Amygdala (tissue), 56 donors: ENCODE measurements at regions not wholly inside any gene's neighbourhood (a gene's known extent, or its start where the extent isn't known, plus 50 kb on each side); places are given as distances from the start of the nearest gene placed in this dataset.

Experiments used
- DNase-seq, 56 donors: peaks; one replicate each; lab custom pipeline; 2025; lab: John Stamatoyannopoulos, UW

- no peak for DNase-seq
Measured at GRCh38 chr2:15731213-15731888, 139.7 kb downstream of the DDX1 start.

GRCh38 chr2:15731889-15732271 lies 140.2 kb downstream of the DDX1 start:
- DNase-seq = no peak

DNA sequence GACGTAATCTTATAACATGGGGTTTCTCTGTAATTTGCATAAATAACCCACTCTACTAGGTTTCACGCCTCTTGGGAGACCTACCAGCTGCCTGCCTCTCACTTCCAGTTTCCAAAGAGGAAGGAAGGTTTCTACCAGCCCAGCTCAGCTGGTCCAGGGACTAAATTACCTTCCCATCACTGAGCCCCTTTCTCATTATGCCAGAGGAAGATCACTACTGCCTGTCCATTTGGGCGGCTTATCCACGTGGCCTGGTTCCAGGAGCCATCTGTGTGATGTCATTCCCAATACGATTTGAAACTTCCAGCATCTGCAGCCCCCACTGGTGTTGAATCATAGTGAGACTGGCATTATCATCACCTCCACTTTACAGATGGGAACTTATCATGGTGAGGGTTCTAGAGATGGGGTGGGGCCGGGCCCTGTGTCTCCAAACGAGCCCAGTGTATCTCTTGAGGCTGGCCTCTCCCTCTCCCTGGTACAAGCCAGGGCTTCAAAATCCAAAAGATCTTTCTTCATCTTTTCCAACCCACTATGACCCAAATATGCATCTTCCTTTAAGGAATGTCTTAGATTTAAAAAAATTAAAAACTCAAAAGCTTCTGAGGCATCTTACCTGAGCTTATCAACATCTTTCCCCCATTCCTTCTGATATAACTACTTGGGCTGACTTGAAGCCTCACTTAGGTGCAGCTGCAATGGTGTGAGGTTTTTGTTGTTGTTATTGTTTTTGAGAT lies 140.8 kb downstream of the DDX1 start:
- DNase-seq = peak in 1 of 56 donors; percentile 31

GRCh38 chr2:15733867-15734673 lies 142.4 kb downstream of the DDX1 start:
- peak in 2 of 56 donors; percentile 20 to 22 for DNase-seq

GRCh38 chr2:15734674-15735483 lies 143.2 kb downstream of the DDX1 start:
- DNase-seq = peak in 4 of 56 donors; percentile 7 to 43 (median 20)

GRCh38 chr2:15735484-15736326 lies 144.0 kb downstream of the DDX1 start:
- DNase-seq = no peak

DNA sequence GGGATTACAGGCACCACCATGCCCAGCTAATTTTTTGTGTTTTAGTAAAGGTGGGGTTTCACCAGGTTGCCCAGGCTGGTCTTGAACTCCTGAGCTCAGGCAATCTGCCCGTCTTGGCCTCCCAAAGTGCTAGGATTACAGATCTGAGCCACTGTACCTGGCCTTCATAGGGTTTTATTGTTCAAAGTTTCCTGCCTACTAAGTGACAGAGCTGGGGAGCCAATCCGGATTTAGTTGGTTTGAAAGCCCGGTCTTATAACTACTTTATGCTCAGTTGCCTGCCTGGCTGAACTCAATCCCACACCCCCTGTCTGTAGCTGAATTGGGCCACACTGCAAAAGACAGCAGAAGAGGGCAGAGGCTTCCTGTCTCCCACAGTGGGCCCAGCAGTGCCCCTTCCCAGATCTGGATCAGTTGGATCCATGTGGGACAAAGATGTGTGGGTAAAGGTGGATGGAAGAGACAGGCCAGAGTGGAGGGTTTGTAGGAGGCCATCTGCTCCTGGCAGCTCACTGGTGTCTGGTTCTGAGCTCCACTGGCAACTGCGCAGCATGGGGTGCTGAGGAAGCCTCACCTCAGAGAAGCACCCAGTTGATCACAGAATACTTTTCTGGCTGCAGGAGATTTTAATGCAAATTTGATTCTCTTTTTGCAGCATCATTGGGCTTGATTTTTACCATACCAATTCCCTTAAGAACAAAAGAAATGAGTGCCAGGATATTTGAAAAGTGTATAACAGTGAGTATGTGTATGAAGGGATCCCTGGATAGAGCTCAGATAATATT lies 144.9 kb downstream of the DDX1 start:
- DNase-seq = no peak

DNA sequence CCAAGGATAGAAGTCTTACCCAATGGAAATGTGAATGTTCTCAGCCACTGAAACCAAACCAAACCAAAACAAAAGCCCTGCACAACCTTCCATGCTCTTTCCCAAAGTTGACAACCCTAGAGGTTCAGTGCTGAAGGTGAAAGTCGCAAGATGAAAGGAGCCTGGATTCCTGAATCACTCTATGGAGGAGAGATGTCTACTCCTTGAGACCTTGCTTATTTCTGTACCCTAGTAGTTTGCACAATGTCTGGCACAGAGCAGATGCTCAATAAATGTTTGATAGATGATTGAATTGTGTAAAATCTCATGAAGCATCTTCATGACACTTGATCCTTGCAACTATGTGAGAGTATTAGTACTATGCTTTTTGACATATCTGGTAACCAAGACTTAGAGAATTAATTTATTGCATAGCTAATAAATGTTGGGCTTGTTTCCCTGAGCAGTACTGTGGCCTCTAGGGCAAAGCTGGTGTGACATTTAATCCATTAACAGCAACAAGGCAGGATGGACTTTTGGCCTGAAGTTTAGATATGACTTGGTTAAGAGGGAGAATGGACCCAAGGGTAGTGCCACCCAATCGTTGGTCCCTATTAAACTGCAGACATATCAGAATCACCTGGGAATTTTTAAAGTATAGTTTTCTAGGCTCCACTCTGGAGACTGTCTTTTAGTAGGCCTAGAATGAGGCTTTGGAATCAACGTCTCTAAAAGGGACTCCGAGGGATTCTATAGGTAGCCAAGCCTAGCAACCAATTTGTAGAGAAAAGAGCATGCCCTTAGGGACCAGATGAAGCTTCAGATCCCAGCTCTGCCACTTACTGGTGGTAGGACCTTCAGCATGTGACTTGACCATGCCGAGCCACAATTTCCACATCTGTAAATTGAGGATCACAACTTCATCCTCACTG lies 145.9 kb downstream of the DDX1 start:
- DNase-seq = no peak

GRCh38 chr2:15738225-15738546 lies 146.5 kb downstream of the DDX1 start:
- no peak for DNase-seq

DNA sequence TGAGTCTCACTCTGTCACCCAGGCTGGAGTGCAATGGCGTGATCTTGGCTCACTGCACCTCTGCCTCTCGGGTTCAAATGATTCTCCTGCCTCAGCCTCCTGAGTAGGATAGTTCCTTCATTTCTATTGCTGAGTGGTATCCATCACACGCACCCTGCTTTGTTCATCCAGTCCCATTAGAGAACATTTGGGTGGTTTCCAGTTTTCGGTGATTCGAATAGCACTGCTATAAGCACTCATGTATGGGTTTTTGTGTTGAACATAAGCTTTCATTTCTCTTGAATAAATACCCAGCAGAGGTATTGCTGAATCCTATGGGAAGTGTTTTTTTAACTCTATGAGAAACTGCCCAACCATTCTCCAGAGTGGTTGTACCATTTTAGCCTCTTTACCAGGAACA lies 147.3 kb downstream of the DDX1 start:
- no peak for DNase-seq

- DNase-seq = no peak
Measured at GRCh38 chr2:15744820-15745219, 153.2 kb downstream of the DDX1 start.

DNA sequence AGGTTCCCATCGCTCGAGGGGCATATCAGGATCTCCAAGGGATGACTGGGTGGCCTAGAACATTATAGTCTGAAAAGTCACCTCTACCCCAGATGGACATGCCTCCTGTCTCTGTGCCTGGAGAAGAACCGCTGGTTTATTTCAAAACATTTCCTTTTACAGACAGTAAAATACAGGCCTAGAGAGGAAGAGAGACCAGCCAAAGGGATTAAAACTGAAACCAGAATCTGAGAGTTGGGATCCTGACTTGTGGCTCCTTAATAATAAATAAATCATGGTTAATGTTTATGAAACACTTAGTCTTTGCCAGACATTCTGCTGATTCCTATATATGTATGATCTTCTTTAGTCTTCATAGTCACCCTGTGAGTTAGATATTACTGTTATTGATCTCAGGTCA lies 153.7 kb downstream of the DDX1 start:
- no peak for DNase-seq

DNA sequence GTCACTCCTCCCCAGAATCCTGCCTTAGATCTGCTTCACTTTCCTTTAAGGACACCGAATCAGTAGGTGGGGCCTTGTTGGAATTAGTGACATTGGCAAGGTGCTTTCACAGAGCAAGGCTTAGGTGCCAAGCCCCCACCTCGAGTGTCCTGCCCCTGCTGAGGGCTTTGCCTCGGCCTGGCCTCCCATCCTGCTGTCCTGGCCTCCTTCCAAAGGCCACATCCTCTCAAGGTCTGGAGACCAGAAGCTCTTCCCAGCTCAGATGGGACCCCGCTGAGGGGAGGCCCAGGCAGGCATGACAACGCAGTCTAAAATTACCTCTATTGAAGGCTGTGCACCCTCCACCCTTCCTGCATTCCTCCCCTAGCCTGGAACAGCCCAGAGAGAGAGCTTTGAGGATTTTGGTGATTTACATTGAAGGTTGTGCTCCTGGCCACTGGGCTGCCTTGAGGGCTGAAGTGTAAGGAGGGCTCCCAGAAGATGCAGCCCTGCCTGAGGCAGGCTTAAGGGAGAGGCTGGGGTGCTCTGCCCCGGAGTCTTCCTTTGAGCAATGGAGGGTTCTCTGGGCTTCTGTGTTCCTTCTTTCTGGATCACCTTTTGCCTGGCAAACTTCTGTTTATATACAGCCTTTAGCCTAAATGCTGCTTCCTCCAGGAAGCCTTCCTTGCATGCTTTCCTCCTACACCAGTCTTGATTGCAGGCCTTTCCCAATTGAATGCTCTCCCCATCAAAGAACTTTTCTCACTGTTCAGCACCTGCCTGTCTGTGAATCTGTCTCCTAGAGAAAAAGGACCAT lies 154.4 kb downstream of the DDX1 start:
- no peak for DNase-seq

DNA sequence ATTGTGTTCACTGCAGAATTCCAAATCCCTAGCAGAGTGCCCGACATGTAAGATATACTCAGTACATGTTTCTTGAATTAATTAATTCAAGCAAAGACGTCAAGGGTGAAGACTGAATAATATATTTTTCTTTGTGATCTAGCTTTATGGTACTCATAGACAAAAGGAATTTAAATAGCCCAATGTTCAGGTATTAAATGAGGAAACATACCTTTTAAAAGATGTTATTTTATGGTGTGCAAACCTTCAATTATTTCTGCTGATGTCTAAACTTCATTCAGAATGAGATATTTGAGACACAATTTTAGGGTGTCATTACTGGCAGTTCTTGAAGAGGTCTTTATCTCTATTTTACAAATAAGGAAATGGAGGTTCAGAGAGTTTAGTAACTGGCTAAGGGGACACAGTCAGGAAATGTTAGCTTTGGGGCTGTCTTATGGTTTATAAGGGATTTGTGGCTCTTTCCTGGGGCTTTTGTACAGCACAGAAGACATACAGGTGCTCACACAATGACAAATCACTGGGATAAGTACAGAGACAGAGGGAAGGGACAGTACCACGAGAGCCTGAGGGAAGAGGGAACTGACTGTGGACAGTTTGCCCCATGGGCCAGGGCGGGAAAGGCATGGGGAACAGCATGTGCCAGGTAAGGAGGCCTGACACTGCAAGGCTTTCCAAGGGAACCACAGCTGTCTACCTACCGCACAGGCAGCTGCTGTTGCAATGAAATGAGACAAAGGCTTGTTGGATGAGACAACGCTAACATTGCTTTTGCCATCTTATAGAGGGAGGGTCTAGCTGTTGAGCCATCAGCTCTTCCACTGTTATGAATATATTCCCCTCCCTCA lies 155.3 kb downstream of the DDX1 start:
- no peak for DNase-seq

GRCh38 chr2:15747603-15748471 lies 156.2 kb downstream of the DDX1 start:
- DNase-seq = no peak
